ENCODE measurements at regions not wholly inside any gene's neighbourhood (a gene's known extent, or its start where the extent isn't known, plus 50 kb on each side); places are given as distances from the start of the nearest gene placed in this dataset.

DNA sequence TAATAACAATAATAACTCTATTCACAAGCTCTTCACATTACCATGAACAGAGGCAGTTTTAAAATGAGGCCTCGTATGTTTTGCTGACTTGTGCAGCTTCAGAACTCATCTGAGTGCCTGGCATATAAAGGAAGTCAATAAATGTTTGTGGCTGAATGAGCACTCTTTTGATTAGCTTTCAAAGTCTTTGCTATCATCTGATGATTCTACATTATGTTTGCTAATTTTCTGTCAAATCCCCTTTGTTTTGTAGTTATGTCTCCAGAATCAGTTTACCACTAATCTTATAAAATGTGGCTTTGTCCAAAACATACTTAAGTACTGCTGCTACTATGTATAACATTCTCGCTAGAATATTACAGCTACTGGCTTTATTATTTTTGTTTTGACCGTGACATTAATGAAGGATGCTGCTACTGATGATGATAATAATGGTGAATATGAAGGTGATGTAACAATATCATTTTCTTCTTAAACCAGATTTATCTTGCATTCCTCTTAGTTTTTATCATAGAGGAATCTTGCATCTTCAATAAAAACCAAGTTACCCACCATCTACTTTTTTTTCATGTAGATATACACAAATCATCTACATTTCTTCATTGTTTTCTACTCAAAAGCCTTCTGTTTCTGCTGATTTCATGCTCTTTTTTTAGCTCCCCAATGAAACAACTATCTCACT lies 384.5 kb downstream of the NAF1 start:
- TF ChIP-seq, protein P1, sequence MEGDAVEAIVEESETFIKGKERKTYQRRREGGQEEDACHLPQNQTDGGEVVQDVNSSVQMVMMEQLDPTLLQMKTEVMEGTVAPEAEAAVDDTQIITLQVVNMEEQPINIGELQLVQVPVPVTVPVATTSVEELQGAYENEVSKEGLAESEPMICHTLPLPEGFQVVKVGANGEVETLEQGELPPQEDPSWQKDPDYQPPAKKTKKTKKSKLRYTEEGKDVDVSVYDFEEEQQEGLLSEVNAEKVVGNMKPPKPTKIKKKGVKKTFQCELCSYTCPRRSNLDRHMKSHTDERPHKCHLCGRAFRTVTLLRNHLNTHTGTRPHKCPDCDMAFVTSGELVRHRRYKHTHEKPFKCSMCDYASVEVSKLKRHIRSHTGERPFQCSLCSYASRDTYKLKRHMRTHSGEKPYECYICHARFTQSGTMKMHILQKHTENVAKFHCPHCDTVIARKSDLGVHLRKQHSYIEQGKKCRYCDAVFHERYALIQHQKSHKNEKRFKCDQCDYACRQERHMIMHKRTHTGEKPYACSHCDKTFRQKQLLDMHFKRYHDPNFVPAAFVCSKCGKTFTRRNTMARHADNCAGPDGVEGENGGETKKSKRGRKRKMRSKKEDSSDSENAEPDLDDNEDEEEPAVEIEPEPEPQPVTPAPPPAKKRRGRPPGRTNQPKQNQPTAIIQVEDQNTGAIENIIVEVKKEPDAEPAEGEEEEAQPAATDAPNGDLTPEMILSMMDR (IDR thresholded peaks at IDR 0.05; ENCODE audit: insufficient read depth, low read length, poor library complexity, severe bottlenecking), result no peak
- no peak for TF ChIP-seq EZH2phosphoT487 (conservative IDR thresholded peaks at IDR 0.05; ENCODE audit: low read length)

Measured in SU-DHL-6 (cell line).